HFFc6 (cell line): ENCODE measurements at regions not wholly inside any gene's neighbourhood (a gene's known extent, or its start where the extent isn't known, plus 50 kb on each side); places are given as distances from the start of the nearest gene placed in this dataset.

Experiments
- DNase-seq: peaks from one replicate; pipeline ENCODE4 v3.0.0-alpha.2; 2018
- H3K27ac Mint-ChIP-seq: 2 replicates; pipeline ENCODE4 v1.8.0; 2020; ENCODE audit warnings: mild to moderate bottlenecking, mixed read lengths
- H3K27me3 Mint-ChIP-seq: 2 replicates; pipeline ENCODE4 v1.8.0; 2021; ENCODE audit warnings: mild to moderate bottlenecking, moderate library complexity, mixed read lengths; ENCODE audit not compliant: insufficient read depth
- H3K36me3 Mint-ChIP-seq: 2 replicates; pipeline ENCODE4 v1.8.0; 2021; ENCODE audit warnings: low read depth, mixed read lengths
- H3K4me1 Mint-ChIP-seq: 2 replicates; pipeline ENCODE4 v1.8.0; 2020; ENCODE audit warnings: low read depth, mixed read lengths
- H3K4me3 Mint-ChIP-seq: 2 replicates; pipeline ENCODE4 v1.8.0; 2020; ENCODE audit warnings: mild to moderate bottlenecking, moderate library complexity, mixed read lengths
- H3K9me3 Mint-ChIP-seq: 2 replicates; pipeline ENCODE4 v1.8.0; 2020; ENCODE audit warnings: mild to moderate bottlenecking, mixed read lengths
- CTCF ChIP-seq: fragments of 200-600 bp; sonication (generic); IDR thresholded peaks from 2 replicates; pipeline ENCODE4 v1.5.0; 2021; ENCODE audit warnings: antibody characterized with exemption, mild to moderate bottlenecking

DNA sequence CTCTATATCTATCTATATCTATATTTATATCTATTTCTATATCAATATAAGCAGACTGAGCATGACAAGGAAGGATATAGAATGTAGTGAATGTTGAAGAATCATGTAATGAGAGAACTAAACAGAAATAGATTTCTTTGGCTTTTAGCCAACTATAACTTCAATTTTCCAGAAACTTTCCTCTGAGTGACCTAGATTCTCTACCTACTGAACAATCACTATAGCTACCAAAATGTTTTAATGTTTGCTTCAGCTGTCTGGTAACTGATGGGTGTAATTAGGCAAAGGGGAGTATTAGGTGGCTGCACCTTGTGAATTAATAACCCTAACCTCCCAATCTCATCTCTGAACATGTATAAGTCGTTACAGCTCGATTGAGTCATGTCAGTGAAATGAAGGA is 76.4 kb upstream of the ROBO1 start:
- no peak for TF ChIP-seq CTCF
- H3K9me3 Mint-ChIP-seq, result peaks cover 24% of the 10 kb centered on the region
- no peak overlapping the region for H3K27ac Mint-ChIP-seq
- H3K4me1 Mint-ChIP-seq, result no peaks in the 10 kb centered on the region
- no peak overlapping the region for H3K4me3 Mint-ChIP-seq
- H3K36me3 Mint-ChIP-seq, result no peaks in the 10 kb centered on the region
- H3K27me3 Mint-ChIP-seq, result no peaks in the 10 kb centered on the region
- no peak for DNase-seq

DNA sequence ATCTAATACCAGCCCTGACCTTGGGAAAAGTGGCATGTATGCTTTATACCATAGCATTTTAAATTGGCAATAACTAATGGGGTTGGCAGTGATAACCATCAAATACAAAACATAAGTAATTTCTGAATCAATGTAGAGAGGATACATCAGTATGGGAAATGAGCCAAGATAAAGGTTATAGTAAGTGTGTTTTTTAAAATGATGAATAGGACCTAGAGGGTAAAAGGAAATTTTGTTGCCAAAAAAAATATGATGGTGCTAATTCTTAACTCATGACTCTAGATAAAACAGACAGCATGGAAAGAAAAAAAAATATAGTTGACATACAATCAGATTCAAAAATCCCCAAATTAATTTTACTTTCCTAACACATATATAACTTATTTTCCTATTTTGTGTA is 75.4 kb upstream of the ROBO1 start:
- H3K27ac Mint-ChIP-seq, result no peak overlapping the region
- no peak for TF ChIP-seq CTCF
- peaks cover 25% of the 10 kb centered on the region for H3K9me3 Mint-ChIP-seq
- no peak for DNase-seq
- H3K4me3 Mint-ChIP-seq, result no peak overlapping the region
- no peaks in the 10 kb centered on the region for H3K36me3 Mint-ChIP-seq
- no peaks in the 10 kb centered on the region for H3K27me3 Mint-ChIP-seq
- no peaks in the 10 kb centered on the region for H3K4me1 Mint-ChIP-seq

- DNase-seq, result no peak
- Mint-ChIP-seq H3K27ac (no peak overlapping the region), H3K36me3 (no peaks in the 10 kb centered on the region), H3K4me3 (no peak overlapping the region), H3K9me3 (peaks cover 54% of the 10 kb centered on the region), H3K27me3 (no peaks in the 10 kb centered on the region), H3K4me1 (no peaks in the 10 kb centered on the region)
- no peak for TF ChIP-seq CTCF
These were observed 67.9 kb upstream of the ROBO1 start for GRCh38 chr3:79835701-79836100.

- DNase-seq, result no peak
These were observed 56.4 kb upstream of the ROBO1 start for GRCh38 chr3:79824166-79824565.

DNA sequence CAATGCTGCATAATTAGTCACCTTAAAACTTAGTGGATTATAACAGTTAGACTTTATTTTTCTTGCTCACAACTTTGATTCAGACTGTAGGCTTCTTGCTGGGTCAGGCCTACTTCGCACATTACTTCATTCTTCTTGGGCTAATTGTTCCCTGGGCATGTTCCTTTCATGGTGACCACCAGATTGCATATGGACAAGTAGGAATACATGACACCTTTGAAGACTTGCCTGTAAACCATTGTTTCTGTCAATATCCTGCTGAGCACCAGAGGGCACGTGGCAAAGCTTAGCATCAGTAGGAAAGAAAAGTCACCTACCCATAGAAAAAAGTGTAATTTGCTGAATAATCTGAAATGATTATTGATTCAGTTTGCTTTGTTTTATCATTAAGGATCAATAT is 54.3 kb upstream of the ROBO1 start:
- H3K27me3 Mint-ChIP-seq, result no peaks in the 10 kb centered on the region
- no peak for TF ChIP-seq CTCF
- H3K9me3 Mint-ChIP-seq, result peaks cover 41% of the 10 kb centered on the region
- H3K27ac Mint-ChIP-seq, result no peak overlapping the region
- DNase-seq, result no peak
- H3K4me1 Mint-ChIP-seq, result no peaks in the 10 kb centered on the region
- no peak overlapping the region for H3K4me3 Mint-ChIP-seq
- H3K36me3 Mint-ChIP-seq, result no peaks in the 10 kb centered on the region

More at GRCh38 chr3:79824166-79824565, 56.4 kb upstream of the ROBO1 start:
- no peaks in the 10 kb centered on the region for H3K4me1 Mint-ChIP-seq
- H3K4me3 Mint-ChIP-seq, result no peak overlapping the region
- no peak overlapping the region for H3K27ac Mint-ChIP-seq
- H3K27me3 Mint-ChIP-seq, result no peaks in the 10 kb centered on the region
- H3K9me3 Mint-ChIP-seq, result peaks cover 35% of the 10 kb centered on the region
- H3K36me3 Mint-ChIP-seq, result no peaks in the 10 kb centered on the region
- no peak for TF ChIP-seq CTCF

DNA sequence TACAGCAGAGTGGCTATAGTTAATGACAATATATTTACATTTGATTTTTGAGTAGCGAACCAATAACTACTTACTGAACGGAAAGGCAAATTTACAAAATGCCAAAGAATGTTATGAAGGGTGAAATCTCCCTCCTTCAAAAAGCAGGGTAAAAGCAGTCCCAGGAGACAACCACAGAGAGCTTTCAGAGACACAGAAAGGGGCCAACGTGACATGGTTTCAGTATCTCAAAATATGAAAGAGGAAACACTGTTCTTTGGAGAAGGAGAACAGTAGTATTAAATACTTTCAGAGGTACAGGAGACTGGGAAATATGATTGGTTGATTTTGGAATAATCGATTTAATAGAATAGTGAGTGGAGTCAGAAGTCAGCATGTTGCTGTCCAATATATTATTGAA is 52.3 kb upstream of the ROBO1 start:
- Mint-ChIP-seq H3K4me1 (no peaks in the 10 kb centered on the region), H3K27ac (no peak overlapping the region), H3K4me3 (no peak overlapping the region), H3K36me3 (peaks cover 5% of the 10 kb centered on the region; the same call in 1 of the 2 replicates), H3K27me3 (no peaks in the 10 kb centered on the region), H3K9me3 (peaks cover 53% of the 10 kb centered on the region)
- no peak for TF ChIP-seq CTCF
- no peak for DNase-seq
